Prostate gland (tissue), 2 donors: ENCODE measurements at regions not wholly inside any gene's neighbourhood (a gene's known extent, or its start where the extent isn't known, plus 50 kb on each side); places are given as distances from the start of the nearest gene placed in this dataset.

ENCODE experiments used
- POLR2A ChIP-seq: fragments of 450-650 bp; IDR thresholded peaks from one replicate; pipeline ENCODE4 v1.6.1; 2016; ENCODE audit warnings: antibody characterized with exemption, mild to moderate bottlenecking
- POLR2AphosphoS5 ChIP-seq: sonication (generic); formaldehyde crosslinking; IDR thresholded peaks from one replicate; pipeline ENCODE4 v1.6.1; 2017; ENCODE audit warnings: antibody characterized with exemption
- TF ChIP-seq, protein P1 (sequence below), 4 experiments: fragments of 200-600 bp in 2 of 4; fragments of 450-650 bp in 2 of 4; sonication (generic) in 2 of 4; IDR thresholded peaks; 1 replicate in 3 of 4; 2 replicates in 1 of 4; pipeline ENCODE4 v1.5.1; 2016 to 2019; ENCODE audit warnings: antibody characterized with exemption in 4 of 4, mild to moderate bottlenecking in 2 of 4, moderate library complexity in 2 of 4

DNA sequence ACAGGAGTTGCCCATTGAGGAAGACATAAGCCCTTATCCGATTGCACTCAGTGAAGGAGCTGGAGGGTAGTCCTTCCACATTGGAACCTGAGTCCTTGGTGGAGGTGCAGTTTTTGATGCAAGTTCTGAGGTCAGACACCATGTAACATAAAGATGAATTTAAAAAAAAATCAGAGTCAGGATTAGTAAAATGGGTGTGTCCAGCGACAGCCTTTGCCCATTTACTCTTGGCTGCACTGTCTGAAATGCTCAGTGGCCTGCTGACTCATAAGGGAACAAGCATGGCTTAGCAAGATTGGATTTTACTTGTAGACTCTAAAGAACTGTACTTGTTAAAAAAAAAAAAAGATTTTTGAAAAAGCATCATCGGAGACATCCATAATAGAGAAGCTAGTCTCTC is 241.1 kb upstream of the TOPAZ1 start:
- TF ChIP-seq, protein P1, sequence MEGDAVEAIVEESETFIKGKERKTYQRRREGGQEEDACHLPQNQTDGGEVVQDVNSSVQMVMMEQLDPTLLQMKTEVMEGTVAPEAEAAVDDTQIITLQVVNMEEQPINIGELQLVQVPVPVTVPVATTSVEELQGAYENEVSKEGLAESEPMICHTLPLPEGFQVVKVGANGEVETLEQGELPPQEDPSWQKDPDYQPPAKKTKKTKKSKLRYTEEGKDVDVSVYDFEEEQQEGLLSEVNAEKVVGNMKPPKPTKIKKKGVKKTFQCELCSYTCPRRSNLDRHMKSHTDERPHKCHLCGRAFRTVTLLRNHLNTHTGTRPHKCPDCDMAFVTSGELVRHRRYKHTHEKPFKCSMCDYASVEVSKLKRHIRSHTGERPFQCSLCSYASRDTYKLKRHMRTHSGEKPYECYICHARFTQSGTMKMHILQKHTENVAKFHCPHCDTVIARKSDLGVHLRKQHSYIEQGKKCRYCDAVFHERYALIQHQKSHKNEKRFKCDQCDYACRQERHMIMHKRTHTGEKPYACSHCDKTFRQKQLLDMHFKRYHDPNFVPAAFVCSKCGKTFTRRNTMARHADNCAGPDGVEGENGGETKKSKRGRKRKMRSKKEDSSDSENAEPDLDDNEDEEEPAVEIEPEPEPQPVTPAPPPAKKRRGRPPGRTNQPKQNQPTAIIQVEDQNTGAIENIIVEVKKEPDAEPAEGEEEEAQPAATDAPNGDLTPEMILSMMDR (IDR thresholded peaks at IDR 0.05) = no peak
- TF ChIP-seq POLR2AphosphoS5 (no peak), POLR2A (no peak)
